ENCODE measurements at regions not wholly inside any gene's neighbourhood (a gene's known extent, or its start where the extent isn't known, plus 50 kb on each side); places are given as distances from the start of the nearest gene placed in this dataset.

DNA sequence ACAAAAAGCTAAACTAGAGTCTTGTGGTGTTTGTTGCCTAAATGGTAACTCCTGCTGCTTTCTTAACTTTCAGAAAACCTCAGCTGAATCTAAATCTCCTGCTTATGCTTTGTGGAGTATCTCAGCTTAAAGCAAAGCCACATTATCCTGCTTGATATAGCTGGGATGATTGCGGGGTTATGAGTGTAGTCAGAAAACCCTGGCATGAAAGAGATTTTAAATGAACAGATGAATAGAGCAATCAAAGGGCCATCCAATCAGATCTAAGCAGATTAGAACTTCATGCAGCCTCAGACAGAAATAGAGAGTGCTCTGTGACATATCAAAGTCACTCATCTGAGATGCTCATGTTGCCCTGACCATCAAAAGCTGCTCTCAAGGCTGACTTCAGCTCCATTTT lies 305.5 kb downstream of the DMRT2 start:
- TF ChIP-seq, protein P1, sequence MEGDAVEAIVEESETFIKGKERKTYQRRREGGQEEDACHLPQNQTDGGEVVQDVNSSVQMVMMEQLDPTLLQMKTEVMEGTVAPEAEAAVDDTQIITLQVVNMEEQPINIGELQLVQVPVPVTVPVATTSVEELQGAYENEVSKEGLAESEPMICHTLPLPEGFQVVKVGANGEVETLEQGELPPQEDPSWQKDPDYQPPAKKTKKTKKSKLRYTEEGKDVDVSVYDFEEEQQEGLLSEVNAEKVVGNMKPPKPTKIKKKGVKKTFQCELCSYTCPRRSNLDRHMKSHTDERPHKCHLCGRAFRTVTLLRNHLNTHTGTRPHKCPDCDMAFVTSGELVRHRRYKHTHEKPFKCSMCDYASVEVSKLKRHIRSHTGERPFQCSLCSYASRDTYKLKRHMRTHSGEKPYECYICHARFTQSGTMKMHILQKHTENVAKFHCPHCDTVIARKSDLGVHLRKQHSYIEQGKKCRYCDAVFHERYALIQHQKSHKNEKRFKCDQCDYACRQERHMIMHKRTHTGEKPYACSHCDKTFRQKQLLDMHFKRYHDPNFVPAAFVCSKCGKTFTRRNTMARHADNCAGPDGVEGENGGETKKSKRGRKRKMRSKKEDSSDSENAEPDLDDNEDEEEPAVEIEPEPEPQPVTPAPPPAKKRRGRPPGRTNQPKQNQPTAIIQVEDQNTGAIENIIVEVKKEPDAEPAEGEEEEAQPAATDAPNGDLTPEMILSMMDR (IDR thresholded peaks at IDR 0.05): no peak
- Mint-ChIP-seq H3K4me3 (ENCODE audit: unreplicated experiment) (no peak overlapping the region), H3K4me1 (ENCODE audit: low read depth) (no peaks in the 10 kb centered on the region), H3K27me3 (ENCODE audit: low read depth) (no peaks in the 10 kb centered on the region), H3K36me3 (ENCODE audit: low read depth) (no peaks in the 10 kb centered on the region), H3K27ac (ENCODE audit: unreplicated experiment) (no peak overlapping the region), H3K9me3 (ENCODE audit: low read depth) (peaks cover 40% of the 10 kb centered on the region)
- no peak for DNase-seq (ENCODE audit: low spot score)

DNA sequence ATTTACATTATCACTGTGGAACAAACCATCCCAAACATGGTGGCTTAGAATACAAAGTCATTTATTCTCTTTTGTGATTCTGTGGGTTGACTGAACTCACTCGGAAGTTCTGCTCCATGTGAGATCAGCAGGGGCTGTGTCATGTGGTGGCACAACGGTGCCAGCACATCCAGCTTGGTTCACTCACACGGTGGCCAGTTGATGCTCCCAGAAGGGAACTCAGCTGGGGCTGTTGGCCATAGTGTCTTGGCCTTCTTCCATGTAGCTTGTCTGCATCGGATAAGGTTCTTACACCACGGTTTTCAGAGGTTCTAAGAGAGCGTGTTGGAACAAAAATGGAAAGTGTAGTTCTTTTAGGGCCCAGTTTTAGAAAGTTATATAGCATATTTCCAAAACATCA lies 312.7 kb downstream of the DMRT2 start:
- H3K4me1 Mint-ChIP-seq (ENCODE audit: low read depth): no peaks in the 10 kb centered on the region
- DNase-seq (ENCODE audit: low spot score): no peak
- peaks cover 18% of the 10 kb centered on the region for H3K9me3 Mint-ChIP-seq (ENCODE audit: low read depth)
- TF ChIP-seq, protein P1 (IDR thresholded peaks at IDR 0.05): no peak
- H3K27ac Mint-ChIP-seq (ENCODE audit: unreplicated experiment): no peak overlapping the region
- no peak overlapping the region for H3K4me3 Mint-ChIP-seq (ENCODE audit: unreplicated experiment)
- no peaks in the 10 kb centered on the region for H3K36me3 Mint-ChIP-seq (ENCODE audit: low read depth)
- H3K27me3 Mint-ChIP-seq (ENCODE audit: low read depth): no peaks in the 10 kb centered on the region

DNA sequence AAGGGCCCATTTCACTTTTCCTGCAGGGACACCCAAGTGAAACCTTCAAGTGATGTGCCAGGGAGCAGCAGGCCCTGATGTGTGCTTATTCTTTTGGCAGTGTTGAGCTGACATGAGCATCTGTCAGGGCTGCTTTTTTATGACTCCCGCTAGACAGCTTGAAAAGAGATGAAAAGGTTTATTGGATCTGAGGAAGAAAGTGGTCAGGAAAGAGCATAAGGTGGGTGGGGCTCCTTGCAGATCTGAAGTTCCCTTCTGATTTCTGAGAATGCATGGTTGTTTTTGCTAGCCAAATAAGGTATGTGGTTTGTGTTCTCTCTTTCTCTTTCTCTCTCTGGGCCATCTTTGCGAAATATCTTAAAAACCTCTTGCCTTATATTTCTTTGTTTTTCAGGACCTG lies 316.1 kb downstream of the DMRT2 start:
- no peaks in the 10 kb centered on the region for H3K36me3 Mint-ChIP-seq (ENCODE audit: low read depth)
- TF ChIP-seq, protein P1 (IDR thresholded peaks at IDR 0.05): no peak
- DNase-seq (ENCODE audit: low spot score): no peak
- H3K4me1 Mint-ChIP-seq (ENCODE audit: low read depth): no peaks in the 10 kb centered on the region
- H3K27ac Mint-ChIP-seq (ENCODE audit: unreplicated experiment): no peak overlapping the region
- no peak overlapping the region for H3K4me3 Mint-ChIP-seq (ENCODE audit: unreplicated experiment)
- H3K9me3 Mint-ChIP-seq (ENCODE audit: low read depth): peaks cover 12% of the 10 kb centered on the region
- H3K27me3 Mint-ChIP-seq (ENCODE audit: low read depth): no peaks in the 10 kb centered on the region

DNA sequence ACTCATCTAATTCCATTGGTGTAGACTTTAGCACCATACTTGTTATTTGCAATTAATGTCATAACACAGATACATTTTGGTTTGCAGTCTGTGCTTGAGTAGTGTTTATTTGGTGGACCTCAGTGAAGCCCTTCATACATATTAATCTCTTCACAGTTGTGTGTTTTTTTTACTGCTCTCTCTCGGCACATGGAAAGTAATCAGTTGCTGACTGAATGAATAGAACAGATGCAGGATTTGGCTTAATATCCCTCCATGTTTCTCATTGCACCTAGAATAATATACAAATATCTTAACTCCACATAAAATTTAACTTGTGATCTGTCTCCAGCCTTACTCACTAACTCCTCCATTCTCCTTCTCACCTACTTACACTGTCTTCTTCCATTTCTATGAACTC lies 319.1 kb downstream of the DMRT2 start:
- TF ChIP-seq, protein P1 (IDR thresholded peaks at IDR 0.05): no peak
- no peaks in the 10 kb centered on the region for H3K36me3 Mint-ChIP-seq (ENCODE audit: low read depth)

GRCh38 chr9:1373445-1373844 lies 323.3 kb downstream of the DMRT2 start:
- H3K4me3 Mint-ChIP-seq (ENCODE audit: unreplicated experiment): no peak overlapping the region
- TF ChIP-seq, protein P1 (IDR thresholded peaks at IDR 0.05): no peak
- peaks cover 20% of the 10 kb centered on the region for H3K9me3 Mint-ChIP-seq (ENCODE audit: low read depth)
- no peaks in the 10 kb centered on the region for H3K27me3 Mint-ChIP-seq (ENCODE audit: low read depth)
- H3K36me3 Mint-ChIP-seq (ENCODE audit: low read depth): no peaks in the 10 kb centered on the region
- no peak overlapping the region for H3K27ac Mint-ChIP-seq (ENCODE audit: unreplicated experiment)
- no peaks in the 10 kb centered on the region for H3K4me1 Mint-ChIP-seq (ENCODE audit: low read depth)
- DNase-seq (ENCODE audit: low spot score): no peak

More for the DNA sequence above, 319.1 kb downstream of the DMRT2 start:
- no peak for DNase-seq (ENCODE audit: low spot score)
- H3K27ac Mint-ChIP-seq (ENCODE audit: unreplicated experiment): no peak overlapping the region
- H3K4me3 Mint-ChIP-seq (ENCODE audit: unreplicated experiment): no peak overlapping the region
- H3K4me1 Mint-ChIP-seq (ENCODE audit: low read depth): no peaks in the 10 kb centered on the region
- no peaks in the 10 kb centered on the region for H3K27me3 Mint-ChIP-seq (ENCODE audit: low read depth)
- peaks cover 12% of the 10 kb centered on the region for H3K9me3 Mint-ChIP-seq (ENCODE audit: low read depth)
